GM21526 (cell line): ENCODE measurements at regions not wholly inside any gene's neighbourhood (a gene's known extent, or its start where the extent isn't known, plus 50 kb on each side); places are given as distances from the start of the nearest gene placed in this dataset.

Experiments
- ATAC-seq: cut with Tn5 transposase; IDR thresholded peaks from one replicate; pipeline ENCODE4 v1.9.1; 2021; ENCODE audit warnings: moderate library complexity; ENCODE audit not compliant: unreplicated experiment, low FRiP score

DNA sequence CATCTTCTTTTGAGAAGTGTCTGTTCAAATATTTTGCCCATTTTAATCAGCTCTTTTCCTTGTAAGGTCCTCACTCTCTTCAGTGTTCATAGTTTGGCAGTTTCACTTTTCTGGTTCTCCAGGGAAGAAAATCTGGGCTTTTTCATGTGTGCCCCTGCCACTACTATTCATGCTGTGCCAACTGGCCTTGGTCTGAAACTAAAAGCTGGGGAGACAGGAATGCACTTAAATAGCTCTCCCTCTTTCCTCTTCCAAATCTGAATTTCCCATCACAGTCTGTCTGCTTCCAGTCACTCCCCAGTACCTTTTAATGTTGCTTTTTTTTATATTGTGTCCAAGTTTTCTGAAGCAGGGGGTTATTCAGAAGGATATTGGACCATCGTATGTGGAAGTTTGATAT lies 574.3 kb upstream of the POU3F3 start:
- ATAC-seq = no peak

DNA sequence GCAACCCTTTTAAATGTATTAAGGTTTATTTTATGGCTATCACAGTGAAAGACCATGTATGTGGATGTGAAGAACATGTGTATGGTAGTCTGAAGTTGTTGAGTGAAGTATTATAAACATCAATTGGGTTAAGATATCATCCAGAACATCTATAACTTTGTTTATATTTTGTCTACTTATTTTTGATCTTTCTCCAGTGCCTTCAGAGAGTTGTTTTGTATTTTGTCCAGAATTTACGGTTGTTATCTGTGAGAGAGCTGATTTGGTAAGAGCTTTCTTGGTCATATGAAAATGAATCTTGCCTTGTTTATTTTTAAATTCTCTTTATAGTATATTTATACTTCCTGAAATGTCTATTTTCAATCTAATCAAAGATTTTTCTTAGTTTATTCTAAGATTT lies 573.7 kb upstream of the POU3F3 start:
- no peak for ATAC-seq

DNA sequence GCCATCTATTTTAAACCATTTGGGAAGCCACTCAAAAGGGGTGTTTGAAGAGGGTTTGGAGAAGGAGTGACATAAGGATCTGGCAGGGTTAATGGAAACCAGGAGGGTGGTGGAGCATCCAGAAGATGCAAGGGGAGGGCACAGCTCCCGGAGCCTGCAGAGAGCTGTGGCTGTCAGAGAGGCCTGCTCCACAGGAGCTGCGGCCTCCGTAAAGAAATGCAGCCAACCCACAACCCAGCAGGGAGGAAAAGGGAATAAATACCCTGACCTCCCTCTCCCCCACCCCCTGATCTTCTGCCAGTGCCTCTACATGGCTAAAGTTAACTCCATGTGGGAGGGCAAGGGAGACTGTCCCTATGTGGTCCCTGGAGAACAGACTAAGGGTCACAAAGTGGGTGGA lies 567.1 kb upstream of the POU3F3 start:
- ATAC-seq = no peak

DNA sequence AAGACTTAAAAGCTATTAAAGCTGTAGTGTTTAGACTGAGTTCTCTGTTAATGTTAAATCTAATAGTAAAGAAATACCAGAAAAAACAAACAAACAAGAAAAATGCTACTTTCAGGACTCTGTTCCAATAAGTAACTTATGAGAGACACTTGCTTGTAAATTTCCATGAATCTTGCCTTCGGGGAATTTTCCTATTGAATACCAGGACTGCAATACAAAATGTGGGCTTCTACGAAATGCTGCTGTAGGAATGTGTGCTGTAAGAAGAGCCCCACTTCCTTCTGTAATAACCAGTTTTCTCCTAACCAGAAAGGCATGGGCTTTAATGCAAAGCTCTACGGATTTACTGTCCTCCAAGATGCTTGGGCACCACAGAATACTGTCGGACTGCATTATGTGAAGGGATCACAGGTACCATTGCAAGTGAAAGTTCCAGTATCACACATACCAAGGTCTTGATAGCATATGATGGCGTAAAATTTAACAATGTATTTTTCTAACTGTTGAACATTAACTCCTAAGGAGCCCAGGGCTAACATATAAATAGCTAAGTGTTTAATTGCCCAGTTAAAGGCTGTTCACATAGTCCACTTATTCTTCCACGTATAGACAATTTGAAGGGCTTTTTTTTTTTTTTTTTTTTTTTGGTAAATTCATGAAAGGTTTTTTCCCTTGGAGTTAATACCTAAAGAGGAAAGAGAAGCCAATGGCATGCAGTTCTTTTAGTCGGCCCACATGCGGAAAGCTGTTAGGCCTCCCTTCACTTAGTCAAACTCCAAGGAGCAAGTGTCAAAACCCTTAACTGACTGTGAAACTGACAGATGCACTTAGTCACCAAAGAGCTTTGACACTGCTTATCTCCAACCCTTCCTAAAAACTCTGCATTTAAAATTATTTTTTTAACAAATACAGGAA lies 564.0 kb upstream of the POU3F3 start:
- ATAC-seq = no peak

DNA sequence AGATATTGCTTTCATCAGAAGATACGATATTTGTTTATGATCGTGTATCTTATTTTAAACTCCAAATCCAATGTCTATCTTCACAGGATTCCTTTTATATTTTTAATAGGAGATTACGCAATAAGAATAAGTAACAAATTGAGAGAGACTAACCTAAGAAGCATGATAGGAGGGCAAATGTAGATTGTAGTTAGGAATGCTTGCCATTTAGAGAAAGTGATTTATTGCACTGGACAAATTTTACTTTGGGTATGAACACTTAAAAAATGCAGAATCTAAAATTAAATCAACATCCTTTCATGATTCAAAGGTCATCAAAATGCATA lies 563.4 kb upstream of the POU3F3 start:
- ATAC-seq = no peak

DNA sequence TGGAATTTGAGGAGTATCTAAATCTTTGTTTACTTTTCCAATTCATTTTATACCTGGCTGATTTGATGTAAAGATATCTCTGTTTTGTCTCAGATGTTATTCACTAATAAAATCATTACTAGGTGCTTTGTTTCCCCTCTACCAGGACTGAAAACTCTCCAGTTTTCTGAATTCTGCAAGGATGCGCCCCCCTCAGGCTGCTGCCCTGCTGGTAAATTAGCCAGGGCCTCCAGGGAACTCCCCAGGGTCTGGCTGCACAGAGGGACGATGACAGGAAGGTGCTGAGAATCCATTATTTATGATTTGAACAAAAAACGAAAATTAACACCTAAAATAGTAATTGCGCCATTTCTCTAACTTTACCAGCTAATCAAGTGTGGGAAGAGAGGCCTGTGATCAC lies 541.2 kb upstream of the POU3F3 start:
- no peak for ATAC-seq

DNA sequence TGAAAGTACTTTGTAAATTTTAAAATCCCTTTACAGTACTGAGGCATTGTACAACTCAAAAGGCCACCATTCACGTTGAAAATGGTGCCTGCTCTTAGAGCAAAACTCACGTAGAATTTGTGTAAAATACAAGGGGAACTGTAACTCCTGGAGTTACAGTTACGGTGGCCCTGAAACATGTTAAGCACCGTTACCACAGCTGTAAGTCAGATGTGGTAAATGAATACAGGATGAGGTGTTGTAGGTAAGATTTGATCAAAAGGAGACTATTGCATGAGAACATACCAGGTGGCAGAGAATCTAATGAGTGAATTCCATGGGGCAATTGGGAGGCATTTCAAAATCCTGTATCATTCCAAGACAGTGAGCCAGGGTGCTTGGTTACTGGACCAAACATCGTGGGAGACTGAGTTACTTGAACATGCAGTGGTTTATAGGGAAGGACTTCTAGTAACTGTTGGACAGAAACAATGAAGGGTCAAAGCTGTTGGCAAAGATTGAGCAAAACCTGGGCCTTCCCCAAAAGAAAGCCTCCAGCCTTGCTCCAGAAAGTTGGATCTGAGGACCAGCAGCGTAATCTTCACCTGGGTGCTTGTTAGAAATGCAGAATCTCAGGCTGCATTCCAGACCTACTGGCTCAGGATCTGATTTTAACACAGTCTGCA lies 535.8 kb upstream of the POU3F3 start:
- no peak for ATAC-seq

DNA sequence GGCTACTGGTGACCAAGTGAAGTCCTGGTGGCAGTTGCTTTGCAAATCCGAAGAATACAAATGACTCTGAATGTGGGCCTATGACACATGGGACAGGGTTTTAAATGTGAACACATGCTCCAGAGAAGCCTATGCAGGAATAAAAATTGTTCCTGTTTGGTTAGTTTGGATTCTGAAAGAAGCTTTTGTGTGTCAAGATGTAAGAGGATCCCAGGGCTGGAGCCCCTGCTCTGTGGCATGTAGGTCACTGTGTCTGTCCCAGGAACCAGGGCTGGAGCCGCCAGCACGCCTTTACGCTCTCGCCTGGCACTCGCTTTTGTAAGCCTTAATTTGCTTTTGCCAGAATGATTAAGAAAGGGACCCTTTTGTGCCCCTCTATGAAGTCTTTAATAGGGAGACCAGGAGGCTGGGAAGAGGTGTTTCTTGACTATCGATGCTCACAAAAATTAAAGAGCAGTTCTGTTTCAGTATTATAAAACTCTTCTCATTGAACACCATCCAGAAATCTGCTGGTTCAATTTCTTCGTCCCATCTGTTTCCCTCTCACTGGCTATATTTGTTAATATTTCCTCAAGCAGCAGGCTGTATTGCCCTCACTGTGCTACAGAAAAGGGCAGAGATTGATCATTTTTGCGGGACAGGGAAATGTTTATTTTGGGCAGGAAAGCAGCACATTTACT lies 532.7 kb upstream of the POU3F3 start:
- ATAC-seq = no peak

DNA sequence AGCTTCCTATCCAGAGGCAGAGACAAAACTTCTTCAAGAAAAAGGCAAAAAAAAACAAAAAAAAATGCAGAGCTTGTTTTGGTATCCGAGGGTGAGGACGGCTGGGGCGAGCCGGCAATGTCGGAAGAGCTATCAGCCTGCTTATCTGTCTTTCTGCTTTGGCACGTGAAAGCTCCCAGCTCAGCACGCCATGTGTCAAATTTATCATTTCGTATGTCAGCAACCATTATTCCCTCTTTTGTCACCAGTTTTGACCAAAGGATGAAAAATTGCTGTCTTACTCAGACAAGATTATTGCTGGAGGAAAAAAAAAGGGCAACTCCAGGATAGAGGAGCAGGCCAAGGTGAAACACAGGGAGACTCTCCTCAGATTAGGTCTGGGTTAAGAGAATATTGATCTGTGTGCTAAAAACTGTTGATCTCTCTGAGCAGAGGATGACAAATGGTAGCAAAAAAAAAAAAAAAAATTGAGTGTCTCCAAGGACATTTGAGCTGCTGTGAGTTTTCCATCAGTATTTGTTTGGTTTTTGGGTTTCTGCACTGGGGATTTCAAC lies 532.0 kb upstream of the POU3F3 start:
- ATAC-seq = no peak

DNA sequence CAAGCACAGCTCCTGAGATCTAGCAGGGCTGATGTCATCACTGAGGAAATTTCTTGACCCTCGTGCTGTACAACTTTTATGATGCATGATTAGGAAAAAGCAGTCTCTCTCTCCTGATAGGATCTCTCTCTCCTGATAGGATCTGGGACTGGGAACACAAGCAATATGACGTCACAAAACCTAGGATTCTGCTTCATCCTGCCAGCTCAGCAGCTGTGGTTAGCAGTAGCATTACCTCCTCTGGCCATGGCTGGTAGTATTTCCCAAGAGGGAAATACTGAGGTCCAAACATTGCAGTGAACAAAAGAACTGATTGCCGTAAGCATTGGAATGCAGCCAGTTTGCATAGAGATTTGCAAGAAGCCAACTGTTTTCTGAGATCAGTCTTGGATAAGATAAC lies 521.2 kb upstream of the POU3F3 start:
- ATAC-seq = no peak

DNA sequence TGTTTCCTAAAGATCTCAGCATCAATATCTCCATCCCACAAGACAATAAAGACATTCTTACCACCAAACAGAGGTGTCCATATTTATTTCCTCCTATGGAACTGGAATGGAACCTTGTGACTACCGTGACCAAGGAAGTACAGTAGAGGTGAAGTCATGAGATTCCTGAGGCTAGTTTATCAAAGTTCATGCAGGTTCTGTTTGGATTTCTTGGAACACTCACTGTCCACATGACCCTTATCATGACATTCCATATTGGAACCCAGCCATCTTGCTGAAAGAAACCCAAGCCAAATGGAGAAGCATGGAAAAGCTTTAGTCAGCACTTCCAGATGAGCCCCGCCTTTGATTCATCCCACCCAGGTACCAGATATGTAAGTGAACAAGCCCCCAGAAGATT lies 516.0 kb upstream of the POU3F3 start:
- ATAC-seq = no peak

DNA sequence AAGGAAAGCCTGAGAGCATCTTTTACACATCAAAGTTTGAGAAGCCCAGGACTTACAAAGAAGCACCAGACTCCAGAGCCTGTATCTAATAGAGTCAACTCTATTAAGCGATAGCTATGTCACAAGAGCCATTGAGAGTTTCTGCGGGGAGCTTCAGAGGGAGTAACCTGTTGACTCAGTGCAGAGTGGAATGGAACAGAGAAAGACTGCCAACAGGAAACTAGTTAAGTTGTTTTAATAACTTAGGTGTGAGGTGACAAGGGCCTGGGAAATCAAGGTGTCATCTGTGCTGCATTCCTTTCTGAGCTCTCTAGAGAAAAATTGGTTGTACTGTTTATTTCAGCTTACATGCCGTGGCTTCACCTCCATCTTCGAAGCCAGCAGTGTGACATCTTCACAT lies 513.8 kb upstream of the POU3F3 start:
- no peak for ATAC-seq

DNA sequence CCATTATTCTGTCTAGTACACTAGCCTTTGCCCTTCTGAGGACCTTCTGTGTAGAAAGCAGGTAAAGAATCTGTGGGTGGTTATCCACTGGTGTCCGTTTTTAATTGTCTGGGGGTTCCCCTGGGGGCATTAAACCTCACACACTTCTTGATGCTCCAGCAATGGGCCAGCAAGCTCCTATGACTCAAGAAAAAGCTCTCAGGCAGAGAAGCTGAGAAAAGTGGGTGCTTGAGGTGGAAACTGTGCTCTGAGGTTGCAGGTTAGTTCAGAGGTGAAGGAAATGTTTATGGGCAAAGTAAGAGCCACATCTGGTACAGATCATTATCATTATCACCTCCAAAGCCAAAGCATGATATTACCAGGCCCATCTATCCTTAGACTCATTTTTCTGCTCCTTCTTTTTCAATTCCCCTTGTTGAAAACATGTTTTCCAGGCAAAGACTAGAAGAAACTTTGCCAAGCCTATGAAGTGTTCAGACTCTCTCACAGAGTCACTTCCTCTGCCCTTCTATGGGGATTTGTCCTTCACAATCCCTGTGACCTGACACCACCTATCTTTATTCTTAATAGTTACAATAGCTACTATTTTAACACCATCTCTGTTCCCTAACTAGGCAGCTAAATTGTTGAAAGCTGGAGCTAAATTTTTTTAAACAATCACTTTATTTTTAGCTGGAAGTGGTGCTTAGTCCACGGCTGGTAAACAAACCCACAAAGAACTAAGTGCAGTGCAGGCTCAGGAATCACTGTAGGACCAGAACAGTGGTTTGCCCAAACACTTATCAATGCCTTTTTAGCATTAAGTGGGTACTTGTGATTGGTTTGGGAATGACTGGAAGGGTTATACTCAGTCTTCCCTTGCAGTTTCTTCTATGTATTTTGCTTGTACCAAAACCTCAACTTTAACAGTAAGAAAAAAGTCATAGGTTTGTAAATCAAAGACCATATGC lies 512.8 kb upstream of the POU3F3 start:
- no peak for ATAC-seq

DNA sequence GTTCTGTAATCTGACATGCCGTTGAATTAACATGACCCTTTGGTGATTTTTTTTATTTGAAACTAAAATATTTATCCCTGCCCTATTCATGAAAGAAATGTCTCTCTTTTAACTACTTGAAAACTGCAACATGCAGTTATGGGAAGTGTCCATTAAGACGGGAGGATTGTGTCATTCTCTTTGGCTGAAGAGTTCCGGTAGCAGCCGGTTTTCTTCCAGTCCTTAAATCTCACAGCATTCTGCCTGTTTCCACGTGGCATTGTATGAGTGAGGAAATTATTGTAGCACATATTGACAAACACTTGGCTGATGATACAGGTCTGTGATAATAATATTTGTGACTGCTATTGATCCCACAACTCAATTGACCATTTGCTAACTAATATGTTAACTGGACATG lies 509.6 kb upstream of the POU3F3 start:
- no peak for ATAC-seq

DNA sequence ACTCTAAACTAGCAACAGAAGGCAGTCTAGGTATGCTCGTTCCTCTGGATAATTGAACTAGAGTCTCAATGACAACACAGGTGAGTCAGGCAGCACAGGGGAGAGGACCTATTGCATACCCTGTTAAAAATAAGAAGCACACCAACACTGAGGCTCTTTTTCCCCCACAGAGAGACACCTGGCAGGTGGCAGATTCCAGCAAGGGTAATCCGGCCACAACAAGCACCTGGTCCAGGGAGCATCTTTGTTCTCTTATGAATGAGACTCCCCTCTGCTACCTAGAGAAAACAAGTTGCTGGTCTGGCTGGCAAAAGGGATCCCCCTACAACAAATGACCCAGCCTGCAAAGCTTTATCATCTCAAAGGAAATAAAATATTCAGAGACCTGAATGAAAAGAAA lies 508.9 kb upstream of the POU3F3 start:
- no peak for ATAC-seq

DNA sequence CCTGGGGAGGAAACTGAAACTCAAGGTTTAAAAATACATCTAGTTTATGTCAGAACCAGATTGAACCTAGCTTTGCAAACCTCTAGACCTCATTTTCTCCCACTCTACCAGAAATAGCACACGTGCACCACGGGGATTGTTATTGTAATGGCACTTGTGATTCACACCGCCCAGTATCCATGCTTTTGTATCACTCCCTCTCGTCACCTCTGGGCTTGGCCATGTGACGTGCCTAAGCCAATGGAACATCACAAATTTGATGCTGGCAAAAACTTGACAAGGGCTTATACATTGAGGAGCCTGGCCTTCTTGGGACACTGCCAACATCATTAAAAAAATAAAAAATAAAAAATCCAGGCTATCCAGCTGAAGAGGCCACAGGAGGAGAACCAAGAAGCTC lies 495.8 kb upstream of the POU3F3 start:
- no peak for ATAC-seq

DNA sequence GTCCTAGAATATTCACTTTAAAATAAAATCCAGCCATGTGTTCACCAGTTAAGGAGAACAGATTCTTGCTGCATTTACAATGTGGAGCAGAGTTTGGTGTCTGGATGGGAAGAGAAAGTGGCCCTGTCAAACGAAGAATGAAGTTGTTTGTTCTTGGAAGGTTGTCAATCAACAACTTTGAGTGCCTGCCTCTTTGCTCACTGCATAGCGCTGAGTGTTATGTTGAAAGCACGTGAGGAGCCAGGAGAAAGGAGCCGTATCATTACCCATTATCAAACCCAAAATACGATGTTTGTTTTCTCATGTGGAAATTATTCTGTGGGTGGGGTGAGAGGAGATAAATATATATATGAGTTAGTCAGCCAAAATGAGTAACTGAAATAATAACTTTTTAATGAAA lies 492.5 kb upstream of the POU3F3 start:
- ATAC-seq = no peak

DNA sequence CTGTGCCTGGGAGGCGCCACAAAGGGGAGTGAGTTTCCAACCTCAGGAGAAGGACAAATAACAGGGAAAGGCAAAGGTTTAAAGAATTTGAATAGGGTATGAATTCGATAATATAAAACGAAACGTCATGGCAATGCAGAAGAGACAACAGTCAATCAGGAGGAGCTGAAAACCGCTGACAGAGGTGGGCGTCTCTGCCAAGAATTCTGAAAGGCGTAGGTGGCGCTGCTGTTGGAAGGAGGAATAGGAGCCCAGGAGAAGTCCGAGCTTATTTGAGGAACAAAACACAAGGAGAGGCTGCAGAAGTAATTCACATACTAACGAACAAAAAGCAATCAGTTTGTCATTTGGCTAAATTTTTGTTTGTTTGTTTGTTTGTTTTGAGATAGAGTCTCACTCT lies 485.8 kb upstream of the POU3F3 start:
- ATAC-seq = no peak

DNA sequence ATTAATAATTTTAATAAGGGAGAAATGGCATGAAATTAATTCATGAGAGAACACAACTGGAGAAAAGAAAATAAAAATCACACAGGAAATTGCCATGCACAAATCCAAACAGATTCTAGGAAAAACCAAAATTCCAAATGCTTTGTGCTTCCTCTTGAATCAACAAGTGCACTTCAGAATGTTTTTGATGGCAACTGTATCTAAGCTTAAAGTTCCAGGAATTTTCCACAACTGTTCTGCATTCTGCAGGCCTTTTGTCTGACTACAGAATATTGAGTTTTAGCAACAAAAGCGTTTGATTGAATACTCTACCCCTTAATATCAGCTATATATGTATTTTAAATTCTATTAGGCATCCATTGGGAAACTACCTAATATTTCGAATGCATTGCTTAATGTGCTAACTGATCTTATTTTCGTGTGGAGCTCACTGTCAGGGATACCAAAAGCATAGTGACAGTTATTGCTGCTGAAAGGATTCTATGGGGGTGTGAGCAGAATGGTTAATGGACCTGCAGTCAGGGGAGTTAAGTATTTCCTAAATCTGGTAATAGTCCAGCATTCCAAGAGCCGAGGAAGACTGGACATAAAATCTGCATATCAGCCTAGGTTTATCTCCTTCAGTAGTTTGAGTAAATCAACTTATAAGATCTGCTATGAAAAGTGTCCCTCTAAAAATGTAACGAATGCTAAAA lies 482.7 kb upstream of the POU3F3 start:
- ATAC-seq = no peak

DNA sequence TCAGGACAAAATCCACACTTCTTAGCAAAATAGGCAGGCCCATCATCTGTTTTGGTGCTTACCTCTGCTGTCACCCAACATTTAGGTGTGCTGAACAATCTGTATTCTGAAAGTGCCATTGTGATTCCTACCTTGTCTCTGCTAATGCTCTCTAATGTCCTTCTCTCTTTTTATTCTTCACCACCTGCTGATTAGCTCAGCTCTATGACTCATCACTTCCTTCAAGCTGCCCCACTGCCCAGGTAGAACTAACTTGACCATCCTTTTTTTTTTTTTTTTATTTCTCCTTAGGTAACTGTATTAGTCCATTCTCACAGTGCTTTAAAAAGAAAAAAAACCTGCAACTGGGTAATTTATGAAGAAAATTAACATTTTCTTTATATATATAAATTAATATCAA lies 478.7 kb upstream of the POU3F3 start:
- ATAC-seq = no peak
